T-helper 17 cell (primary cell): ENCODE measurements at regions not wholly inside any gene's neighbourhood (a gene's known extent, or its start where the extent isn't known, plus 50 kb on each side); places are given as distances from the start of the nearest gene placed in this dataset.

Experiments
- ATAC-seq: fragments of 150-1000 bp; cut with Tn5 transposase; 2 replicates; pipeline ENCODE4 v1.10.0; 2021; ENCODE audit warnings: mild to moderate bottlenecking, moderate library complexity
- DNase-seq, 3 donors: peaks; one replicate each; pipeline versions ENCODE4 v3.0.0 to v3.0.0-alpha.2; 2020 to 2021
- H3K9me3 ChIP-seq: one replicate; pipeline ENCODE4 v1.7.0; 2013; ENCODE audit warnings: low read length, mild to moderate bottlenecking; ENCODE audit not compliant: control insufficient read depth, poor library complexity, severe bottlenecking
- H3K27ac Mint-ChIP-seq: one replicate; pipeline ENCODE4 v1.8.0; 2022; ENCODE audit warnings: mild to moderate bottlenecking, moderate library complexity, mixed read lengths
- H3K27me3 Mint-ChIP-seq: one replicate; pipeline ENCODE4 v1.8.0; 2022; ENCODE audit warnings: mixed read lengths
- H3K36me3 Mint-ChIP-seq: one replicate; pipeline ENCODE4 v1.8.0; 2022; ENCODE audit warnings: low read depth, mixed read lengths
- H3K4me1 Mint-ChIP-seq: one replicate; pipeline ENCODE4 v1.8.0; 2022; ENCODE audit warnings: mild to moderate bottlenecking, mixed read lengths
- H3K4me3 Mint-ChIP-seq: one replicate; pipeline ENCODE4 v1.8.0; 2022; ENCODE audit warnings: mild to moderate bottlenecking, moderate library complexity, mixed read lengths

GRCh38 chrX:110421500-110422455 lies 63.1 kb downstream of the RTL9 start:
- no peak for ATAC-seq
- DNase-seq, result no peak
- H3K4me3 Mint-ChIP-seq, result no peak overlapping the region

GRCh38 chrX:110425222-110426154 lies 66.8 kb downstream of the RTL9 start:
- Mint-ChIP-seq H3K4me3 (no peak overlapping the region), H3K36me3 (no peaks in the 10 kb centered on the region), H3K4me1 (peaks cover 2% of the 10 kb centered on the region), H3K27me3 (peaks cover 14% of the 10 kb centered on the region), H3K27ac (no peak overlapping the region)
- no peak for ATAC-seq
- H3K9me3 ChIP-seq, result no peaks in the 10 kb centered on the region
- DNase-seq, result no peak

More at GRCh38 chrX:110421500-110422455, 63.1 kb downstream of the RTL9 start:
- Mint-ChIP-seq H3K27me3 (no peaks in the 10 kb centered on the region), H3K36me3 (no peaks in the 10 kb centered on the region), H3K27ac (no peak overlapping the region), H3K4me1 (no peaks in the 10 kb centered on the region)
- H3K9me3 ChIP-seq, result no peaks in the 10 kb centered on the region

- ATAC-seq (no peak), DNase-seq (no peak)
- Mint-ChIP-seq H3K27ac (no peak overlapping the region), H3K27me3 (peaks cover 14% of the 10 kb centered on the region), H3K4me1 (peaks cover 2% of the 10 kb centered on the region), H3K4me3 (no peak overlapping the region), H3K36me3 (no peaks in the 10 kb centered on the region)
- no peaks in the 10 kb centered on the region for H3K9me3 ChIP-seq
Measured at GRCh38 chrX:110426155-110426504, 67.5 kb downstream of the RTL9 start.

GRCh38 chrX:110427076-110427475 lies 68.4 kb downstream of the RTL9 start:
- H3K27ac Mint-ChIP-seq, result no peak overlapping the region
- no peaks in the 10 kb centered on the region for H3K36me3 Mint-ChIP-seq
- H3K27me3 Mint-ChIP-seq, result peaks cover 14% of the 10 kb centered on the region
- H3K4me1 Mint-ChIP-seq, result peaks cover 2% of the 10 kb centered on the region
- ATAC-seq (no peak), DNase-seq (no peak)
- no peak overlapping the region for H3K4me3 Mint-ChIP-seq
- H3K9me3 ChIP-seq, result no peaks in the 10 kb centered on the region

- peaks cover 2% of the 10 kb centered on the region for H3K4me1 Mint-ChIP-seq
- DNase-seq (no peak), ATAC-seq (no peak)
- peaks cover 14% of the 10 kb centered on the region for H3K27me3 Mint-ChIP-seq
- H3K9me3 ChIP-seq, result no peaks in the 10 kb centered on the region
- H3K4me3 Mint-ChIP-seq, result no peak overlapping the region
- H3K36me3 Mint-ChIP-seq, result no peaks in the 10 kb centered on the region
- no peak overlapping the region for H3K27ac Mint-ChIP-seq
Measured at GRCh38 chrX:110428144-110428543, 69.5 kb downstream of the RTL9 start.

GRCh38 chrX:110430293-110431076 lies 71.8 kb downstream of the RTL9 start:
- DNase-seq (no peak), ATAC-seq (no peak)
- Mint-ChIP-seq H3K4me1 (peaks cover 2% of the 10 kb centered on the region), H3K27ac (no peak overlapping the region), H3K4me3 (no peak overlapping the region), H3K36me3 (peaks cover 3% of the 10 kb centered on the region), H3K27me3 (peaks cover 24% of the 10 kb centered on the region)
- no peaks in the 10 kb centered on the region for H3K9me3 ChIP-seq

- no peak overlapping the region for H3K4me3 Mint-ChIP-seq
- H3K27me3 Mint-ChIP-seq, result peaks cover 26% of the 10 kb centered on the region
- no peak overlapping the region for H3K27ac Mint-ChIP-seq
- no peak for ATAC-seq
- H3K4me1 Mint-ChIP-seq, result no peaks in the 10 kb centered on the region
- no peak for DNase-seq
- peaks cover 3% of the 10 kb centered on the region for H3K36me3 Mint-ChIP-seq
- no peaks in the 10 kb centered on the region for H3K9me3 ChIP-seq
Measured at GRCh38 chrX:110432091-110432905, 73.7 kb downstream of the RTL9 start.

GRCh38 chrX:110432906-110433215 lies 74.2 kb downstream of the RTL9 start:
- H3K27me3 Mint-ChIP-seq, result peaks cover 25% of the 10 kb centered on the region
- H3K9me3 ChIP-seq, result no peaks in the 10 kb centered on the region
- H3K27ac Mint-ChIP-seq, result no peak overlapping the region
- ATAC-seq (no peak), DNase-seq (no peak)
- H3K4me1 Mint-ChIP-seq, result no peaks in the 10 kb centered on the region
- H3K36me3 Mint-ChIP-seq, result peaks cover 3% of the 10 kb centered on the region
- H3K4me3 Mint-ChIP-seq, result no peak overlapping the region

- ATAC-seq (no peak), DNase-seq (no peak)
- H3K4me3 Mint-ChIP-seq, result no peak overlapping the region
- H3K27me3 Mint-ChIP-seq, result peaks cover 16% of the 10 kb centered on the region
- no peak overlapping the region for H3K27ac Mint-ChIP-seq
- H3K9me3 ChIP-seq, result no peaks in the 10 kb centered on the region
- peaks cover 3% of the 10 kb centered on the region for H3K36me3 Mint-ChIP-seq
- H3K4me1 Mint-ChIP-seq, result no peaks in the 10 kb centered on the region
Measured at GRCh38 chrX:110435196-110435595, 76.5 kb downstream of the RTL9 start.

- no peak overlapping the region for H3K4me3 Mint-ChIP-seq
- DNase-seq (no peak), ATAC-seq (no peak)
- H3K4me1 Mint-ChIP-seq, result no peaks in the 10 kb centered on the region
- H3K27me3 Mint-ChIP-seq, result peaks cover 16% of the 10 kb centered on the region
- peaks cover 3% of the 10 kb centered on the region for H3K36me3 Mint-ChIP-seq
- H3K27ac Mint-ChIP-seq, result no peak overlapping the region
- H3K9me3 ChIP-seq, result no peaks in the 10 kb centered on the region
Measured at GRCh38 chrX:110436523-110436922, 77.9 kb downstream of the RTL9 start.

GRCh38 chrX:110437686-110438085 lies 79.0 kb downstream of the RTL9 start:
- no peak for ATAC-seq
- peaks cover 3% of the 10 kb centered on the region for H3K36me3 Mint-ChIP-seq
- H3K27ac Mint-ChIP-seq, result no peak overlapping the region
- DNase-seq, result no peak
- no peaks in the 10 kb centered on the region for H3K9me3 ChIP-seq
- H3K4me1 Mint-ChIP-seq, result no peaks in the 10 kb centered on the region
- no peak overlapping the region for H3K4me3 Mint-ChIP-seq
- peaks cover 25% of the 10 kb centered on the region for H3K27me3 Mint-ChIP-seq

- ATAC-seq, result no peak
- Mint-ChIP-seq H3K36me3 (no peaks in the 10 kb centered on the region), H3K4me1 (no peaks in the 10 kb centered on the region), H3K27ac (no peak overlapping the region), H3K4me3 (no peak overlapping the region), H3K27me3 (peaks cover 25% of the 10 kb centered on the region)
- H3K9me3 ChIP-seq, result no peaks in the 10 kb centered on the region
- DNase-seq, result no peak
Measured at GRCh38 chrX:110440016-110440805, 81.6 kb downstream of the RTL9 start.
